Peyer's patch (tissue), 4 donors: ENCODE measurements at regions not wholly inside any gene's neighbourhood (a gene's known extent, or its start where the extent isn't known, plus 50 kb on each side); places are given as distances from the start of the nearest gene placed in this dataset.

ENCODE experiments used
- DNase-seq, 3 donors: peaks; one replicate each; pipeline ENCODE4 v3.0.0-alpha.2; 2017 to 2019
- H3K27ac ChIP-seq, 4 donors: fragments of 200-600 bp; sonication (generic); one replicate each; pipeline ENCODE4 v1.5.1; 2016 to 2019
- H3K27me3 ChIP-seq, 2 donors: fragments of 200-600 bp; sonication (generic); one replicate each; pipeline ENCODE4 v1.5.1; 2019
- H3K36me3 ChIP-seq, 3 donors: fragments of 200-600 bp; sonication (generic); one replicate each; pipeline ENCODE4 v1.5.1; 2016 to 2019
- H3K4me1 ChIP-seq, 4 donors: fragments of 200-600 bp; sonication (generic); one replicate each; pipeline ENCODE4 v1.5.1; 2016 to 2019
- H3K4me3 ChIP-seq, 4 donors: fragments of 200-600 bp; sonication (generic); 1 replicate in 3 of 4; 2 replicates in 1 of 4; pipeline ENCODE4 v1.5.1; 2016 to 2019; ENCODE audit warnings: mild to moderate bottlenecking in 1 of 4
- H3K9me3 ChIP-seq, 4 donors: fragments of 200-600 bp; sonication (generic); one replicate each; pipeline ENCODE4 v1.5.1; 2016 to 2019; ENCODE audit warnings: mild to moderate bottlenecking in 1 of 4
- POLR2A ChIP-seq, 2 donors: fragments of 450-650 bp; IDR thresholded peaks; one replicate each; pipeline ENCODE4 v1.5.1; 2017; ENCODE audit warnings: antibody characterized with exemption in 2 of 2, mild to moderate bottlenecking in 2 of 2, moderate library complexity in 2 of 2
- TF ChIP-seq, protein P1 (sequence below), 6 experiments: fragments of 450-650 bp in 4 of 6; fragments of 200-600 bp in 2 of 6; sonication (generic) in 1 of 6; IDR thresholded peaks; one replicate each; pipeline ENCODE4 v1.5.1; 2017 to 2019; ENCODE audit warnings: antibody characterized with exemption in 6 of 6, mild to moderate bottlenecking in 3 of 6, moderate library complexity in 1 of 6

DNA sequence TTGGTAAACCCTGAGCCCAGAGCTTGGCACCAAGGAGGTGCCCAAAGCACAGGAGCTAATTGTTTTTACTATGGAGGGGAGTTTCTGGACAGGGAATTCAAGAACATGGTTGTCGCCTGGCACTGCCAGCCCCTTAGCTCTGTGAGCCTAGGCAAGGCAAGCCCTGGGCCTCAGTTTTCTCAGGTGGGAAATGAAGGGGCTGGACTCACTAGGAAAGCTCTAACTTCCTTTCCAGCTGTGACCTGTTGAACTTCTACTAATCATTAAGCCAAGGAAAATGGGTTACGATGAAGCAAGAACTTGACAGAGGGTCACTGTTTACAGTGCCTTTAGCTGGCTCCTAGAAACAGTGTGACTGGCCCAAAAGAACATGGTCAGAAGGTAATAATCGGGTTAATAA lies 277.2 kb downstream of the SHQ1 start:
- H3K27ac ChIP-seq = no peak overlapping the region
- DNase-seq = no peak
- TF ChIP-seq POLR2A (IDR thresholded peaks at IDR 0.05) = no peak
- TF ChIP-seq, protein P1, sequence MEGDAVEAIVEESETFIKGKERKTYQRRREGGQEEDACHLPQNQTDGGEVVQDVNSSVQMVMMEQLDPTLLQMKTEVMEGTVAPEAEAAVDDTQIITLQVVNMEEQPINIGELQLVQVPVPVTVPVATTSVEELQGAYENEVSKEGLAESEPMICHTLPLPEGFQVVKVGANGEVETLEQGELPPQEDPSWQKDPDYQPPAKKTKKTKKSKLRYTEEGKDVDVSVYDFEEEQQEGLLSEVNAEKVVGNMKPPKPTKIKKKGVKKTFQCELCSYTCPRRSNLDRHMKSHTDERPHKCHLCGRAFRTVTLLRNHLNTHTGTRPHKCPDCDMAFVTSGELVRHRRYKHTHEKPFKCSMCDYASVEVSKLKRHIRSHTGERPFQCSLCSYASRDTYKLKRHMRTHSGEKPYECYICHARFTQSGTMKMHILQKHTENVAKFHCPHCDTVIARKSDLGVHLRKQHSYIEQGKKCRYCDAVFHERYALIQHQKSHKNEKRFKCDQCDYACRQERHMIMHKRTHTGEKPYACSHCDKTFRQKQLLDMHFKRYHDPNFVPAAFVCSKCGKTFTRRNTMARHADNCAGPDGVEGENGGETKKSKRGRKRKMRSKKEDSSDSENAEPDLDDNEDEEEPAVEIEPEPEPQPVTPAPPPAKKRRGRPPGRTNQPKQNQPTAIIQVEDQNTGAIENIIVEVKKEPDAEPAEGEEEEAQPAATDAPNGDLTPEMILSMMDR (IDR thresholded peaks at IDR 0.05) = no peak

DNA sequence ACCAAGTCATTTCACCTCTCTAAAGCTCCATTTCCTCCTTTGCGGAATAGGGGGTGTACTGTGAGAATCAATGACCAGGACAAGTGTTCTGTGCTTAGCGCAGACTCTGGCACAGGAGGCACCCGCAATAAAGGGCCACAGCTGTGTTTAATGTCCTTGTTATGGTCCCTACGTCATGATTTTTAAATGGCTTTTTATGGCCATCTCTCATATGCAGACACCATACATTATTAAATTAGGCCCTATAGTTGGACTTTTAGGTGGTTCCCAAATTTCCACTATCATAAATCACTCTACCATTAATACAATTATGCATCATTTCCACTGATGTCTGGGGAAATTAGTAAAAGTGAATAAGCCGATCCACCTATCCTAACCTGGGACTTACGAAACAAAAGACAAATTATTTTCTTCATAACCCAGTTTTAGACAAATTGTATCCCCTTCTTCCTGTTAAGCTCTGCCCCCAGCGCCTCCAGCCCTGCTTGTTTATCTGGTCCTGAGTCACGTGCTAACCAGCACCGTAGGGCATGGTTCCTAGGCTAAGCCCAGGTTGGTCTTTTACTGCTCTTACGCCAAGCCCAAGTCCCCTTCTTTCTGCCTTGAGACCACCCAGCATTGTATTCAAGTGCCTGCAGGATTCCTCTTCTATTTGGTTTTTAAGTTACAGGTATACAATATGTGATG lies 278.3 kb downstream of the SHQ1 start:
- TF ChIP-seq POLR2A (IDR thresholded peaks at IDR 0.05) = no peak
- TF ChIP-seq, protein P1 (IDR thresholded peaks at IDR 0.05) = no peak
- no peaks in the 10 kb centered on the region for H3K4me1 ChIP-seq
- H3K4me3 ChIP-seq = no peak overlapping the region
- H3K27me3 ChIP-seq = no peaks in the 10 kb centered on the region
- H3K9me3 ChIP-seq = no peaks in the 10 kb centered on the region
- no peak overlapping the region for H3K27ac ChIP-seq
- no peaks in the 10 kb centered on the region for H3K36me3 ChIP-seq
- no peak for DNase-seq

More for the DNA sequence above, 277.2 kb downstream of the SHQ1 start:
- H3K36me3 ChIP-seq = no peaks in the 10 kb centered on the region
- H3K27me3 ChIP-seq = no peaks in the 10 kb centered on the region
- no peak overlapping the region for H3K4me3 ChIP-seq
- H3K4me1 ChIP-seq = no peaks in the 10 kb centered on the region
- no peaks in the 10 kb centered on the region for H3K9me3 ChIP-seq

DNA sequence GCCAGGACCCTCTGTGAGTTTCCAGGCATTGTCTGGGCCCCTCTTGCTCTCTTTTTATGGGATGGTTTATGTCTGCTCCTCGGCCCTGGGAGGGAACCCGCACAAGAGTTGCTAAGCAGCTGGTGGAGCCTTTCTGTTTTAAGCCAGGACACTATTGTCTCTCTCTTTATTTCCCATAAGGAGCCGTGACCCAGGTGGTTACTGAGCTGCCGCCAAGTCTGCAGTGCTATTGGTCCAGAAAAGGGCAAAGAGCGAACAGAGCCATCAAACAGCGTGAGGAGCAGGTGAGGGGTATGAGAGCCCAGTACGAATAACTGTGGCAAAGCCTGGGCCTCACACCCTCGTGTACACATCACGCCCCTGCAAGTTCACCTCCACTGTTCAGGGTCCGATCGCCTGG lies 280.2 kb downstream of the SHQ1 start:
- Histone ChIP-seq H3K9me3 (no peaks in the 10 kb centered on the region), H3K27me3 (no peaks in the 10 kb centered on the region), H3K4me1 (no peaks in the 10 kb centered on the region), H3K4me3 (no peak overlapping the region), H3K36me3 (no peaks in the 10 kb centered on the region), H3K27ac (no peak overlapping the region)
- DNase-seq = no peak
- TF ChIP-seq, protein P1 (IDR thresholded peaks at IDR 0.05) = no peak
- TF ChIP-seq POLR2A (IDR thresholded peaks at IDR 0.05) = no peak

DNA sequence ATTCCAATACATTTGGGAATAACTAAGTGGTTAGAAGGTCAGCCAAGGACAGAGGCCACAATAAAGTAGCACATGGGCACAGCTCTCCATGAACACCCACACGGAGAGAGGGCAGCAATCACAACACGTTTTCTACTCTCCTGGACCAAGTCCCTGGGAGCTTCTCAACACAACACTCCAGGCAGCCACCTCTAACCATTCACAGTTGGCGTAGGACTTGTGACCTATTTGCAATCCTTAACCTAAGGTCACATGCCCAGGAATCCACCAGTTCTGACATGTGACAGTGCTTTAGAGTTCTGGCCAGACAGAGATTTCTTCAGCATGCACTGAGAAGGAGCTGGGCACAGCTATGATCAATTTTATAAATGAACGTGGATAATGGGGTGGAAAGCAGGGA lies 280.8 kb downstream of the SHQ1 start:
- H3K9me3 ChIP-seq = no peaks in the 10 kb centered on the region
- no peaks in the 10 kb centered on the region for H3K4me1 ChIP-seq
- H3K27ac ChIP-seq = no peak overlapping the region
- H3K36me3 ChIP-seq = no peaks in the 10 kb centered on the region
- H3K27me3 ChIP-seq = no peaks in the 10 kb centered on the region
- TF ChIP-seq POLR2A (IDR thresholded peaks at IDR 0.05) = no peak
- TF ChIP-seq, protein P1 (IDR thresholded peaks at IDR 0.05) = no peak
- H3K4me3 ChIP-seq = no peak overlapping the region
- no peak for DNase-seq

GRCh38 chr3:72565593-72565992 lies 282.7 kb downstream of the SHQ1 start:
- no peaks in the 10 kb centered on the region for H3K27me3 ChIP-seq
- no peak for DNase-seq

More at GRCh38 chr3:72565593-72565992, 282.7 kb downstream of the SHQ1 start:
- TF ChIP-seq POLR2A (IDR thresholded peaks at IDR 0.05) = no peak
- TF ChIP-seq, protein P1 (IDR thresholded peaks at IDR 0.05) = no peak
- Histone ChIP-seq H3K27ac (no peak overlapping the region), H3K9me3 (no peaks in the 10 kb centered on the region), H3K4me3 (no peak overlapping the region), H3K36me3 (no peaks in the 10 kb centered on the region), H3K4me1 (no peaks in the 10 kb centered on the region)
